CD4-positive, alpha-beta T cell (primary cell): ENCODE measurements at regions not wholly inside any gene's neighbourhood (a gene's known extent, or its start where the extent isn't known, plus 50 kb on each side); places are given as distances from the start of the nearest gene placed in this dataset.
"Not testable (repeated sequence)": the region's sequence is repeated elsewhere in the genome, so short reads cannot be mapped to it uniquely, and the experiment has no call there.

Source experiments
- ATAC-seq: fragments of 200-7000 bp; cut with Tn5 transposase; one replicate; pipeline ENCODE4 v1.10.0; 2022; ENCODE audit warnings: mild to moderate bottlenecking; ENCODE audit not compliant: poor library complexity
- CTCF ChIA-PET: fragments of 350-600 bp; sonication (Branson Sonifier 250); formaldehyde crosslinking; loops from one replicate; lab custom pipeline; 2021; ENCODE audit warnings: antibody characterized with exemption, inconsistent platforms; lab: Charles Lee
- POLR2A ChIA-PET: fragments of 350-600 bp; sonication (Branson Sonifier 250); formaldehyde crosslinking; loops from one replicate; lab custom pipeline; 2021; ENCODE audit warnings: antibody characterized with exemption, inconsistent platforms; lab: Charles Lee
- DNase-seq, 14 experiments: peaks; one replicate each; pipeline ENCODE4 v3.0.0-alpha.2; 2013 to 2020; ENCODE audit warnings: mixed read lengths in 2 of 14
- H3K27ac ChIP-seq, 2 donors: one replicate each; pipeline versions ENCODE4 v1.5.1 to v1.7.0; 2013; ENCODE audit warnings: low read length in 2 of 2, low read depth in 1 of 2, mild to moderate bottlenecking in 1 of 2
- H3K27me3 ChIP-seq, 2 experiments: 1 replicate in 1 of 2; 2 replicates in 1 of 2; pipeline versions ENCODE4 v1.6.1 to v1.7.0; 2013; ENCODE audit warnings: low read length in 2 of 2, control low read depth in 1 of 2, mild to moderate bottlenecking in 1 of 2, moderate library complexity in 1 of 2; ENCODE audit not compliant: insufficient read depth in 2 of 2, control insufficient read depth in 1 of 2
- H3K36me3 ChIP-seq: one replicate; pipeline ENCODE4 v1.6.1; 2013; ENCODE audit warnings: low read length, control low read depth; ENCODE audit not compliant: insufficient read depth
- H3K4me1 ChIP-seq: one replicate; pipeline ENCODE4 v1.6.1; 2013; ENCODE audit warnings: low read length, control low read depth; ENCODE audit not compliant: insufficient read depth
- H3K4me3 ChIP-seq: one replicate; pipeline ENCODE4 v1.5.1; 2013; ENCODE audit warnings: mild to moderate bottlenecking, low read length, moderate library complexity
- H3K9me3 ChIP-seq, 2 experiments: 1 replicate in 1 of 2; 2 replicates in 1 of 2; pipeline versions ENCODE4 v1.6.1 to v1.7.0; 2013; ENCODE audit warnings: low read length in 2 of 2, mild to moderate bottlenecking in 2 of 2, control low read depth in 1 of 2, moderate library complexity in 1 of 2; ENCODE audit not compliant: control insufficient read depth in 1 of 2, insufficient read depth in 1 of 2
- H3K27ac Mint-ChIP-seq: one replicate; pipeline ENCODE4 v1.8.0; 2020; ENCODE audit warnings: mixed read lengths
- H3K27me3 Mint-ChIP-seq: one replicate; pipeline ENCODE4 v1.8.0; 2021; ENCODE audit warnings: mixed read lengths
- H3K36me3 Mint-ChIP-seq: one replicate; pipeline ENCODE4 v1.8.0; 2021; ENCODE audit warnings: low read depth, mixed read lengths
- H3K4me1 Mint-ChIP-seq: one replicate; pipeline ENCODE4 v1.8.0; 2021; ENCODE audit warnings: low read depth, mixed read lengths
- H3K4me3 Mint-ChIP-seq: one replicate; pipeline ENCODE4 v1.8.0; 2020; ENCODE audit warnings: mild to moderate bottlenecking, mixed read lengths
- H3K9me3 Mint-ChIP-seq: one replicate; pipeline ENCODE4 v1.8.0; 2020; ENCODE audit warnings: mixed read lengths
- CTCF ChIP-seq: fragments of 200-600 bp; IDR thresholded peaks from one replicate; pipeline ENCODE4 v1.8.0; 2022; ENCODE audit warnings: antibody characterized with exemption, mild to moderate bottlenecking
- intact Hi-C, 2 experiments: fragments of 100-400 bp; cut with DNase I in 1 of 2; cut with micrococcal nuclease in 1 of 2; formaldehyde crosslinking; loops; one replicate each; pipeline versions ENCODE4 v1.15.1 to v1.9.0; 2023 to 2025; cut with DNase I, micrococcal nuclease

DNA sequence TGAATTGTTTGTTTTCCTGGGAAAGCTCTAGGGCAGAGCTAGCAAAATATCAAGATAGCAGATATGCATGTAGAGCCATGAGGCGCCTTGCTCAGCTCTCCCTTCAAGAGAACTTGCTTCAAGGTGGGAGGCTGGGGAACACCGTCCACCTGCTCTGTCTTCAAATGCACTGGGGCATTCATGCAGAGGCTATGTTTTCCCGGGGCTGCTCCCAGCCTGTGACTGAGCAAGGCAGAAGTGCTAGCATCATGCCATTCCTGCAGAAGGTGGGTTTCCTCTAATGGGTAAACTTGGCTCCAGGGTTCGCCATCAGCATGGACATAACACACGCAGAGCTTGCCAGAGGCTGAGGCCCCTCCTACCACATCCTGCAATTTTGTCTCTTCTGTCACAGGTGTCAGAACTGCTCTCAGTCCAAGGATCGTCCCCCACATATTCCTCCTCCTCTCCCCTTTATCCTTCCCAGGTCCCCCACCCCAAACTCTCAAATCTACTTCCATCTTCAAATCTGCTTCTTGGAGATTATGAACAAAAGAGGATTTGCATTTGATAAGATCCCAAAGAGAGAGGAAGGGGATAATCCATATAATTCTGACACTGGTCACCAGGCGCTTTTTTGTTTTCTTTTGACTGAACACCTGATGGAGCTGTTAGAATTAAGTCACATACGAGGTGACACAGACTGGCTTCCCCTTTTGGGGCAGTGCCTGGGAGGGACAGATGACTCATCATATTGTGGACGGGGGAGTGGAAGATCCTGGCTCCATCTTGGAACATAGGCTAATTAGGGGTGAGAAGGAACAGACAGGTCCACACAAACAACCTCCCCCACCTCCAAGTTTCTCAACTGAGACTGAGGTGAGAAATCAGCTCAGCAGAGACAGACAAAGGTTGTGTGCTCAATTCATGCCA lies 85.0 kb upstream of the TAF11L2 start:
- Histone ChIP-seq H3K4me3 (no peak overlapping the region), H3K27me3 (no peaks in the 10 kb centered on the region), H3K4me1 (no peaks in the 10 kb centered on the region), H3K27ac (no peak overlapping the region), H3K36me3 (no peaks in the 10 kb centered on the region), H3K9me3 (peaks cover 0 to 10% of the 10 kb centered on the region in 2 experiments)
- TF ChIP-seq CTCF: no peak
- DNase-seq: peak in 2 of 14 experiments; percentile 40 to 56
- no peak overlapping the region for H3K27ac Mint-ChIP-seq
- ChIA-PET POLR2A (no interaction called here), CTCF (no interaction called here)
- intact Hi-C loops: no loop called here
- no peaks in the 10 kb centered on the region for H3K36me3 Mint-ChIP-seq
- no peaks in the 10 kb centered on the region for H3K27me3 Mint-ChIP-seq
- no peak for ATAC-seq
- H3K9me3 Mint-ChIP-seq: peaks cover 4% of the 10 kb centered on the region
- no peak overlapping the region for H3K4me3 Mint-ChIP-seq
- no peaks in the 10 kb centered on the region for H3K4me1 Mint-ChIP-seq

DNA sequence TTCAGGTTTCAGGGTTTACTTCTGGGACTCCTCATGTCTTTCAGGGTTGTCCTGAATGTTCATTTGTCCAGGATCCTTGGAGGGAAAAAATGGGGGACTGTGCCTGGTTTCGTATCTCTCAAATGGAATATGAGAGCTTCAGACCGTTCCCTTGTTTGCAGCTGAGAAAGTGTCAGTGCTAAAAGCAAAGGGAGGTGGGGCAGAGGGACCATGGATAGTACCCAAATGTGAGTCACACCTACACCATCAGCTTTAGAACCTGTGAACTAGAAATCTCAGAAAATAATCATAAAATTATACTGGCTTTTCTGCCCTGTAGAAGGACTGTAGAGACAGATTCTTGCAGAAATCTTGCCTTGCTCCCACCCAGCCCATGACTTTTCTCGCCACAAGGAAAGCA lies 84.3 kb upstream of the TAF11L2 start:
- no peaks in the 10 kb centered on the region for H3K36me3 ChIP-seq
- H3K4me3 Mint-ChIP-seq: no peak overlapping the region
- H3K4me1 Mint-ChIP-seq: no peaks in the 10 kb centered on the region
- H3K9me3 ChIP-seq: peaks cover 0 to 10% of the 10 kb centered on the region in 2 experiments
- peaks cover under 1% of the 10 kb centered on the region for H3K9me3 Mint-ChIP-seq
- intact Hi-C loops: no loop called here
- H3K4me3 ChIP-seq: no peak overlapping the region
- no peaks in the 10 kb centered on the region for H3K36me3 Mint-ChIP-seq
- H3K27ac Mint-ChIP-seq: no peak overlapping the region
- POLR2A ChIA-PET: interaction anchor here (0.6 kb wide), 1 partner anchor 8 kb away, joined by 3 read pairs; no protein-coding TSS in a partner anchor
- no peak overlapping the region for H3K27ac ChIP-seq
- no peak for DNase-seq
- no peak for TF ChIP-seq CTCF
- no peaks in the 10 kb centered on the region for H3K27me3 Mint-ChIP-seq
- CTCF ChIA-PET: no interaction called here
- H3K4me1 ChIP-seq: no peaks in the 10 kb centered on the region
- H3K27me3 ChIP-seq: no peaks in the 10 kb centered on the region
- no peak for ATAC-seq

DNA sequence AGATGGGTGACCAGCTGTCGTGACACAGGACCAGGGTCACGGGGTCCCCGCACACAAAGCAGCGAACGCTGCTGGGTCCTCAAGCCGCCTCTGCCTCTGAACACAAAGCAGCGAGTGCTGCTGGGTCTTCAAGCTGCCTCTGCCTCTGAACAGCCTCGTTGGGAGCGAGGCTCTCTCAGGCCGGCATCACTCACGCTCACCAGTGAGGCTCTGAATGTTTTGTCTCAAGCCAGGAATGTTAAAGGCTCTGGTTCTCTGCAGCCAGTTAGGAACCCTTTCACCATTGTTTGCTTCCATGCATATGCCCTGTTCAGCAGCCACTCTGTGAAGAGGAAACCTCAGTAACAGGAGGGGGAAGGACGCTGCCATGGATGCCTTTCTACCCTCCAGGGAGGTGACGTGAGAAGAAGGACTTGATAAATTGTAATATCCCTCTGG lies 82.7 kb upstream of the TAF11L2 start:
- Histone ChIP-seq H3K27ac (no peak overlapping the region), H3K27me3 (no peaks in the 10 kb centered on the region), H3K4me1 (no peaks in the 10 kb centered on the region), H3K9me3 (peaks cover 0 to 10% of the 10 kb centered on the region in 2 experiments), H3K36me3 (no peaks in the 10 kb centered on the region), H3K4me3 (no peak overlapping the region)
- no peaks in the 10 kb centered on the region for H3K36me3 Mint-ChIP-seq
- ATAC-seq (no peak), DNase-seq (no peak)
- peaks cover 3% of the 10 kb centered on the region for H3K9me3 Mint-ChIP-seq
- no peak overlapping the region for H3K27ac Mint-ChIP-seq
- intact Hi-C loops: no loop called here
- no peak overlapping the region for H3K4me3 Mint-ChIP-seq
- CTCF ChIA-PET: interaction anchor here (0.6 to 0.7 kb wide), 2 partner anchors 14 to 460 kb away, joined by 3 read pairs; no protein-coding TSS in a partner anchor
- H3K4me1 Mint-ChIP-seq: no peaks in the 10 kb centered on the region
- POLR2A ChIA-PET: no interaction called here
- no peak for TF ChIP-seq CTCF
- H3K27me3 Mint-ChIP-seq: no peaks in the 10 kb centered on the region

DNA sequence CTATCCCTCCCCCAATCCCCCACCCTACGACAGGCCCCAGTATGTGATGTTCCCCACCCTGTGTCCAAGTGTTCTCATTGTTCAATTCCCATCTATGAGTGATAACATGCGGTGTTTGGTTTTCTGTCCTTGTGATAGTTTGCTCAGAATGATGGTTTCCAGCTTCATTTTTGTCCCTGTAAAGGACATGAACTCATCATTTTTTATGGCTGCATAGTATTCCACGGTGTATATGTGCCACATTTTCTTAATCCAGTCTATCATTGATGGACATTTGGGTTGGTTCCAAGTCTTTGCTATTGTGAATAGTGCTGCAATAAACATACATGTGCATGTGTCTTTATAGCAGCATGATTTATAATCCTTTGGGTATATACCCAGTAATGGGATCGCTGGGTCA lies 81.7 kb upstream of the TAF11L2 start:
- H3K27me3 Mint-ChIP-seq, H3K9me3 Mint-ChIP-seq, intact Hi-C loops, H3K4me1 ChIP-seq, DNase-seq, H3K27ac ChIP-seq, CTCF ChIA-PET, H3K36me3 Mint-ChIP-seq, H3K27ac Mint-ChIP-seq, H3K4me3 Mint-ChIP-seq, H3K4me1 Mint-ChIP-seq, H3K9me3 ChIP-seq, H3K4me3 ChIP-seq, POLR2A ChIA-PET, H3K27me3 ChIP-seq, ATAC-seq, H3K36me3 ChIP-seq: not testable (repeated sequence)
